Suprapubic skin (tissue), 4 donors: ENCODE measurements at regions not wholly inside any gene's neighbourhood (a gene's known extent, or its start where the extent isn't known, plus 50 kb on each side); places are given as distances from the start of the nearest gene placed in this dataset.

Source experiments
- EP300 ChIP-seq: sonication (generic); formaldehyde crosslinking; IDR thresholded peaks from one replicate; pipeline ENCODE4 v1.6.1; 2017; ENCODE audit warnings: antibody characterized with exemption
- POLR2A ChIP-seq, 2 donors: fragments of 450-650 bp; IDR thresholded peaks; one replicate each; pipeline ENCODE4 v1.6.1; 2017; ENCODE audit warnings: antibody characterized with exemption in 2 of 2, mild to moderate bottlenecking in 2 of 2, moderate library complexity in 2 of 2
- POLR2AphosphoS5 ChIP-seq, 3 donors: sonication (generic); formaldehyde crosslinking; IDR thresholded peaks; one replicate each; pipeline ENCODE4 v1.6.1; 2017; ENCODE audit warnings: antibody characterized with exemption in 3 of 3
- TF ChIP-seq, protein P1 (sequence below), 2 donors: fragments of 200-600 bp in 1 of 2; fragments of 450-650 bp in 1 of 2; sonication (generic) in 1 of 2; IDR thresholded peaks; one replicate each; pipeline ENCODE4 v1.5.1; 2016 to 2019; ENCODE audit warnings: antibody characterized with exemption in 2 of 2, mild to moderate bottlenecking in 1 of 2, moderate library complexity in 1 of 2

DNA sequence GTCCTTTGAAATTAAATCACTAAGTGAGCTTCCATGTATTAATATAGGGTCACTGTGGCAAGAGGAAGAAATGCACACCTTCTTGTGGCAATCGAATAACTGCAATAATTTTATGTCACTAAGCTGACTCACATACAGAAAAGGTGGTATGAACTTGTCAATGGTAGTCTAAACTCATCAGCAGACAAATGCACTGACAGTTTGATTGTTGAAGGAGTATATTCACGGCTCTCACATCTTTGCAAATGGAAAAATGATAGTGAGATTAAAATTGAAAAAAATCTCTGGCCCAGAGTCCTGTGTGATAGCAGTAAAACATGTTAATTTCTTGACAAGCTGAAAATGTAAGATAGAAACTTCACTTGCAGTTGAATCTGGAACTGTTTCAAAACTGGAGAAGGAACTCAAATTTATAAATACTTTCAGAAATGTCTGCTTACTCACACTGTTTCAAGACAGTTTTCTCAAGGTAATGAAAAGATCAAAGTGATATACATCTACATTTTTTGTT lies 215.8 kb upstream of the CADM2 start:
- TF ChIP-seq, protein P1, sequence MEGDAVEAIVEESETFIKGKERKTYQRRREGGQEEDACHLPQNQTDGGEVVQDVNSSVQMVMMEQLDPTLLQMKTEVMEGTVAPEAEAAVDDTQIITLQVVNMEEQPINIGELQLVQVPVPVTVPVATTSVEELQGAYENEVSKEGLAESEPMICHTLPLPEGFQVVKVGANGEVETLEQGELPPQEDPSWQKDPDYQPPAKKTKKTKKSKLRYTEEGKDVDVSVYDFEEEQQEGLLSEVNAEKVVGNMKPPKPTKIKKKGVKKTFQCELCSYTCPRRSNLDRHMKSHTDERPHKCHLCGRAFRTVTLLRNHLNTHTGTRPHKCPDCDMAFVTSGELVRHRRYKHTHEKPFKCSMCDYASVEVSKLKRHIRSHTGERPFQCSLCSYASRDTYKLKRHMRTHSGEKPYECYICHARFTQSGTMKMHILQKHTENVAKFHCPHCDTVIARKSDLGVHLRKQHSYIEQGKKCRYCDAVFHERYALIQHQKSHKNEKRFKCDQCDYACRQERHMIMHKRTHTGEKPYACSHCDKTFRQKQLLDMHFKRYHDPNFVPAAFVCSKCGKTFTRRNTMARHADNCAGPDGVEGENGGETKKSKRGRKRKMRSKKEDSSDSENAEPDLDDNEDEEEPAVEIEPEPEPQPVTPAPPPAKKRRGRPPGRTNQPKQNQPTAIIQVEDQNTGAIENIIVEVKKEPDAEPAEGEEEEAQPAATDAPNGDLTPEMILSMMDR (IDR thresholded peaks at IDR 0.05) = no peak
- TF ChIP-seq POLR2A (IDR thresholded peaks at IDR 0.05) (no peak), POLR2AphosphoS5 (IDR thresholded peaks at IDR 0.05) (no peak), EP300 (no peak)
